ENCODE measurements at regions not wholly inside any gene's neighbourhood (a gene's known extent, or its start where the extent isn't known, plus 50 kb on each side); places are given as distances from the start of the nearest gene placed in this dataset.

DNA sequence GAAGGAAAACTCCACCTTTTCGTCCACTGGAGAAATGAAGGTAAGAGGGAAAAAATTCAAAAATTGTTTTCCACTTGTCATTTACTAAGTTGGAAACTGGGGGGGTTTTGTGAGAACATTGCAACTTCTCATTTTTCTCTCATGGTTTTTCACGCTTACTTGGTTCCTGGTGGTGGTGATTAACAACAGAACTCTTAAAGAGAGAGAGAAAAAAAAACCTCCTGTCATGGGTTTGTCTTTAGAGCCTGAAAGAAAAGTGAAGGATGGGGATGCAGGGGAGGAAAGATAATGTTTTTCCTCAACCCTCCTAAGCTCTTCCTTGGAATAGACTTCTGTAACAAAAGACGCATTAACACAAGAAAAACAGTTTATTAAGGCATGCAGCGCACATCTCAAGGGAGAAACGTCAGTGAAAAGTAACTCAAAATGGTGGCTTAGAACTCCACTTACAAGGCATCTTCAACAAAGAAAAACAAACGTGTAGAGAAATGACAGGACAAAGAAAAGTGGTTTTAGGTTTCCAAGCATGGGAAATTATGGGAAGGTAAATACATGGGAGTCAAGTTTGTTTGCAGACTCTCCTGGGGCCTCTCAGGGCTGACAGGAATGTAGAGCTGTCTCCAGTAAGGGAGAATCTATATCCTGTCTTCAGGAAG, 81.9 kb upstream of the ATF7IP start:
- DNase-seq, result no peak

DNA sequence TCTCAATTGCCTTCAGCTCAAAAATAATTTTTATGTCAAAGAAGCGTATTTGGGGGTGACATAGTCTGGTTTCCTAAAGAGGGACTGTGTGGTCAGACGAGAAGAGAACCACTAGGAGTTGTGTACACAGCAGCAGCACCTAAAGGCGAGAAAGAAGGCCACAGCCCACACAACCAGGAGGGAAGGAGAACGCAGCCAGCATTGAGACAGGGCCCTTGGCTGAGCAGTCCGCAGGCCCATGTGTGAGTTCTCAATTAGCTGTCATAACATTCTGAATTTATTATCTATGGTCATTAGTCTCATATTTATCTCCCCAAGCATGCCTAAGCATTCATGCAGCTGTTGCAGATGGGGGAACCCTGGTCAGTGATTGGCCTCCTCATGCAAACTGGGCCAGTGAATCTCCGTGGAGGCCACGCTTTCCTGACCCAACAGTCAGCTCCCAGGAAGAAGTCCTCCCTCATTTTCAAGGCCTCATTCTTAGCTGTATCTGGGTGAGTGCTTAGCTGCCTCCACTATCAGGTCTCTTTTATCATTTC, 81.2 kb upstream of the ATF7IP start:
- no peak for DNase-seq

DNA sequence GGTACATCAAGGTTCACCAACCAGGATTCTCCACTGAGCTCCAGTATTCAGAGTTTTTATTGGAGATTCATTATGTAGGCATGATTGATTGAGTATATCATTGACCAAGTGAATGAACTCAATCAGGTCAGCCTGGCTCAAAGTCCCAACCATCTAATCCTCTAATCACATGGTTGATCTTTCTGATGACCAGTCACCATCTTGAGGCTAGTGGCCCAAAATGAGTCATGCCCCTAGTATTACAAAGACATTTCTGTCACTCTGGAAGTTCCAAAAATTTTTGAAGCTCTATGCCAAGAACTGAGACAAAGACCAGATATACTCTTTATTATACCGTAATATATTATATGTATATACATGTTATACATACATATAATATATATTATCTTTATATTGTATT, 75.9 kb upstream of the ATF7IP start:
- DNase-seq, result no peak

DNA sequence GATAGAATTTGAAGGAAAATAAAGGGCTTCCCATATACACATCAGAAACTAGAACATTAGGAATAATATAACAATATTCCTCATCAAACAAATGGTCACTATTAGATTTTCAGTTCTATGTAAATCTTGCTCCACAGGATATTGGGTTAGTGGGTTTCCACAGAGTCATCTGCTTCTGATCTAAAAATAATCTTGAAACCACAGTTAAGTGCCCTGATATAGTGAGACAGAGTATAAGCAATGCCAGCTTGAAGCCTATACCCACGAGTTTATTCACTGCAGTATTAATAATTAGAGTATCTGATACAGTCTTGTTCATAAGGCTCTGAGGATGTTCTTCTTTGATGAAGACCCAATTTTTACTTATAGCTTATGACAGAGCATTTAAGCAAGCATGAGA, 74.5 kb upstream of the ATF7IP start:
- no peak for DNase-seq

- DNase-seq, result no peak
Observed at GRCh38 chr12:14303661-14304155, 61.8 kb upstream of the ATF7IP start.

DNA sequence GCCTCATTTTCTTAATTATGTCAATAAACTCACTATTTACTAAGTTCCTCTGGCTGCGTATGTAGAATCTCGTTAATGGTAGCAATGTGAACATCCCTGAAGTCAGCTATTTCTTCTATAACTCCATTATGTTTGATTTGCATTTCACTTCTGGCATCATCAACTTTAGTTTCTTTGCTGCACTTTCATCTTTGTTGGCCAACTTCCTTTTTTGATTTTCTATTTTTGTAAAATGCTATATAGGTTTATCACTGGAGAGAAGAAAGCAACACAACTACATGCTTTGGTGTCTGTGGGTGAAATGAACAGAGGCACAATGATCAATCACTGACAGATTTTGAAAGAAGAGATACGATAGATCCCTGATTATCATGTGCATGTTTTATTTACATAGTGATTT, 58.5 kb upstream of the ATF7IP start:
- no peak for DNase-seq

DNA sequence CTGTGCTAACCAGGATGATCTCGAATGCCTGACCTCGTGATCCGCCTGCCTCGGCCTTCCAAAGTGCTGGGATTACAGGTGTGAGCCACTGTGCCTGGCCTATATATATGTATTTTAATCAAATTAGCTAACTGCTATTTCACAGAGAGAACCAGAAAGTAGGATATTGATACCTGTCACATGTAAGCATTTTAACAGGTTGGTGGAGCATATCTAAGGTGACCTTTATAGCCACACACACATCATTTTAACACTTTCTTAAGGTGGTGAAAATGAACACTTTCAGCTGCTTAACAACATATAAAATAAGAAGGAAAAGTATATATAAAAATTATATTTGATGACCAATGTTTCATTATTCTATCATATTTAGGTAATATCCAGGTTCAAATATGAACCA, 57.0 kb upstream of the ATF7IP start:
- no peak for DNase-seq

DNA sequence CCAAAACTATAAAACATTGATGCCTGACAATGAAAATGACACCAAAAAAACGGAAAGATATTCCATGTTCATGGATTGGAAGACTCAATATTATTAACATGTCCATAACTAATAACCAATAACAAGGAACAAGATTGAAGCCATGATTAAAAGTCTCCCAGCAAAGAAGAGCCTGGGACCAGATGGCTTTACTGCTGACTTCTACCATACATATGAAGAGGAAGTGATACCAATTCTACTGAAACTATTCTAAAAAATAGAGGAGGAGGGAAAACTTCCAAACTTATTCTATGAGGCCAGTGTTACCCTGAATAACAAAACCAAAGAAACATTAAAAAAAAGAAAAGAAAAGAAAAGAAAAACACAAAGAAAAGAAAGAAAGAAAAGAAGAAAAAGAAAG, 54.6 kb upstream of the ATF7IP start:
- DNase-seq, result no peak

DNA sequence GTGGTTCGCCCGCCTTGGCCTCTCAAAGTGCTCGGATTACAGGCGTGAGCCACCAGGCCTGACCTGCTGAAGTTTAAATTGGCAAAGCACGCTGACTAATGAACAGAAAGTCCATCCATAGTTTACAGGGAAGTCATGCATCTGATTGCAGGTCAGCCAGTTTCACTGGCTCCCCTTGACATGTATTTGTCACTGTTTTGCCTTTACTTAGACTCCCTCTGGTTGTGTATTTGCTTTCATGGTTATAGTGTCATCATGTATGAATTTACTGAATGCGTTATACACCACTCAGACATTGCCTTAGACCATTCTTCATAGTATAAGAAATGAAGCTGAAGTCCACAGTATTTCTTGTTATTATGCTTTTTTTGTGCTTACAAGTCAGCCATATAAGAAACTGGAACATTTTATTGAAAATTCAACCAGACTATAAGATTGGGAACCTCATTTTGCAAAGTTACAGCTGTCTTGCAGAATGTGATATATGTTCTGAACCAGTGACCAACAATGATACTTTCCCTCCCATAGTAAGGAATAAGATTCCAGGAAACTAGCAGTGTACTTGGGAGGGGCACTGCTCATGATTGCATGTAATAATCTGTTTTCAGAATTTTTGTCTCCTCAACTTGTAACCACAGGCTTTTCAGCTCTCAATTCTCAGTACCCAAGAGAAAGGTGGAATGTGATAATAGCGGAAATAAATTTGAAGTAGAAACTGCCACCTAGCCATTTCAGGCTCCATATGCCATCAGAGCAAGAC, 51.9 kb upstream of the ATF7IP start:
- DNase-seq, result no peak

- no peak for DNase-seq
Observed at GRCh38 chr12:14314801-14315200, 50.7 kb upstream of the ATF7IP start.

DNA sequence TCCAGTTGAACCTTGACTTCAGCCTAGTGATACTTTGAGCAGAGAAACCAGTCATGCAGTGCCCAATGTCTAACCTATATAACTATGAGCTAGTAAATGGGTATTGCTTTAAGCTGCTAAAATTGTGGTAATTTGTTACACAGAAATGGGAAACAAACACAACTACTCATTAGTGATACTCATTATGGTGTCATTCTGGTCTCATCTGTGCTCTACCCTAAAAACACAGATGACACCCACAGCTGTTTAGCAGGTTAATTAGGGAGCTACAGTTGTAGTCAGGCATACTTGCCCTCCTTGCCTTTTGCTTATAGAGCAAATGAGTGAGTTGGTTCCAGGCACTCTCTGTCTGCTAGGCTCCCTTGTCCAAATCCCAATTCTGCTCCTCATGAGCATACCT, 50.0 kb upstream of the ATF7IP start:
- DNase-seq, result no peak

Measured in COR-L47 (cell line).